ENCODE measurements at regions not wholly inside any gene's neighbourhood (a gene's known extent, or its start where the extent isn't known, plus 50 kb on each side); places are given as distances from the start of the nearest gene placed in this dataset.

GRCh38 chr13:38173403-38173802 is 176.2 kb upstream of the UFM1 start:
- no peak overlapping the region for H3K9ac ChIP-seq (ENCODE audit: low read length)
- no peaks in the 10 kb centered on the region for H3K36me3 ChIP-seq (ENCODE audit: low read depth, low read length)
- no TSS peak for BruUV-seq (replicated peaks)
- no peak for DNase-seq
- TF ChIP-seq CTCF (conservative IDR thresholded peaks at IDR 0.05; ENCODE audit: low read depth, low read length) (no peak), EZH2phosphoT487 (IDR thresholded peaks at IDR 0.05; ENCODE audit: borderline replicate concordance, low read length) (no peak), EZH2 (IDR thresholded peaks at IDR 0.05; ENCODE audit: low read length, unreplicated experiment) (no peak)
- no peaks in the 10 kb centered on the region for H3K9me3 ChIP-seq (ENCODE audit: low read length)
- H3K4me2 ChIP-seq (ENCODE audit: low read length), result no peak overlapping the region
- H3K9me2 ChIP-seq (replicated peaks; ENCODE audit: low read length), result no peaks in the 10 kb centered on the region
- no peaks in the 10 kb centered on the region for H3K79me2 ChIP-seq (ENCODE audit: low read length)
- no peak overlapping the region for H2AFZ ChIP-seq (ENCODE audit: low read length)
- intact Hi-C loops (cut with micrococcal nuclease), result no loop called here
- ChIA-PET POLR2A (ENCODE audit: unreplicated experiment) (no interaction called here), CTCF (no interaction called here)
- H3K4me3 ChIP-seq (ENCODE audit: low read length), result no peak overlapping the region
- no peak overlapping the region for H3K27ac ChIP-seq (ENCODE audit: low read length)
- ATAC-seq, result no peak
- no peaks in the 10 kb centered on the region for H3F3A ChIP-seq (ENCODE audit: low read length, unreplicated experiment)
- no peaks in the 10 kb centered on the region for H3K27me3 ChIP-seq (ENCODE audit: low read length)
- H4K20me1 ChIP-seq (ENCODE audit: low read length), result no peaks in the 10 kb centered on the region
- no peaks in the 10 kb centered on the region for H3K4me1 ChIP-seq (ENCODE audit: insufficient read depth, low read length)

- no peaks in the 10 kb centered on the region for H3K79me2 ChIP-seq (ENCODE audit: low read length)
- no peaks in the 10 kb centered on the region for H3K36me3 ChIP-seq (ENCODE audit: low read depth, low read length)
- BruUV-seq (replicated peaks), result no TSS peak
- no peaks in the 10 kb centered on the region for H3F3A ChIP-seq (ENCODE audit: low read length, unreplicated experiment)
- intact Hi-C loops (cut with micrococcal nuclease), result no loop called here
- DNase-seq (no peak), ATAC-seq (no peak)
- H3K9ac ChIP-seq (ENCODE audit: low read length), result no peak overlapping the region
- CTCF ChIA-PET, result no interaction called here
- no peaks in the 10 kb centered on the region for H3K4me1 ChIP-seq (ENCODE audit: insufficient read depth, low read length)
- no peak overlapping the region for H3K4me2 ChIP-seq (ENCODE audit: low read length)
- H3K9me3 ChIP-seq (ENCODE audit: low read length), result no peaks in the 10 kb centered on the region
- H3K4me3 ChIP-seq (ENCODE audit: low read length), result no peak overlapping the region
- H2AFZ ChIP-seq (ENCODE audit: low read length), result no peak overlapping the region
- no peak for TF ChIP-seq EZH2 (IDR thresholded peaks at IDR 0.05; ENCODE audit: low read length, unreplicated experiment)
- TF ChIP-seq EZH2phosphoT487 (IDR thresholded peaks at IDR 0.05; ENCODE audit: borderline replicate concordance, low read length), result no peak
- no peak for TF ChIP-seq CTCF (conservative IDR thresholded peaks at IDR 0.05; ENCODE audit: low read depth, low read length)
- no peaks in the 10 kb centered on the region for H3K9me2 ChIP-seq (replicated peaks; ENCODE audit: low read length)
- no peak overlapping the region for H3K27ac ChIP-seq (ENCODE audit: low read length)
- POLR2A ChIA-PET (ENCODE audit: unreplicated experiment), result no interaction called here
- no peaks in the 10 kb centered on the region for H3K27me3 ChIP-seq (ENCODE audit: low read length)
- H4K20me1 ChIP-seq (ENCODE audit: low read length), result no peaks in the 10 kb centered on the region
Observed at GRCh38 chr13:38167164-38167822, 182.4 kb upstream of the UFM1 start.

- POLR2A ChIA-PET (ENCODE audit: unreplicated experiment), result no interaction called here
- no peaks in the 10 kb centered on the region for H3K9me3 ChIP-seq (ENCODE audit: low read length)
- intact Hi-C loops (cut with micrococcal nuclease), result no loop called here
- no peak for TF ChIP-seq CTCF (conservative IDR thresholded peaks at IDR 0.05; ENCODE audit: low read depth, low read length)
- TF ChIP-seq EZH2 (IDR thresholded peaks at IDR 0.05; ENCODE audit: low read length, unreplicated experiment), result no peak
- TF ChIP-seq EZH2phosphoT487 (IDR thresholded peaks at IDR 0.05; ENCODE audit: borderline replicate concordance, low read length), result no peak
- no peak overlapping the region for H3K9ac ChIP-seq (ENCODE audit: low read length)
- ATAC-seq, result no peak
- H3K9me2 ChIP-seq (replicated peaks; ENCODE audit: low read length), result no peaks in the 10 kb centered on the region
- H3K27ac ChIP-seq (ENCODE audit: low read length), result no peak overlapping the region
- CTCF ChIA-PET, result no interaction called here
- H3K36me3 ChIP-seq (ENCODE audit: low read depth, low read length), result no peaks in the 10 kb centered on the region
- no peaks in the 10 kb centered on the region for H3K4me1 ChIP-seq (ENCODE audit: insufficient read depth, low read length)
- no peak for DNase-seq
- no peaks in the 10 kb centered on the region for H4K20me1 ChIP-seq (ENCODE audit: low read length)
- no TSS peak for BruUV-seq (replicated peaks)
- no peaks in the 10 kb centered on the region for H3K79me2 ChIP-seq (ENCODE audit: low read length)
- H3K27me3 ChIP-seq (ENCODE audit: low read length), result no peaks in the 10 kb centered on the region
- no peak overlapping the region for H3K4me2 ChIP-seq (ENCODE audit: low read length)
- H3K4me3 ChIP-seq (ENCODE audit: low read length), result no peak overlapping the region
- H3F3A ChIP-seq (ENCODE audit: low read length, unreplicated experiment), result no peaks in the 10 kb centered on the region
- H2AFZ ChIP-seq (ENCODE audit: low read length), result no peak overlapping the region
Observed at GRCh38 chr13:38166116-38166515, 183.5 kb upstream of the UFM1 start.

Data from PC-3 (cell line).